Ammon's horn (tissue), 1 donor: ENCODE measurements at regions not wholly inside any gene's neighbourhood (a gene's known extent, or its start where the extent isn't known, plus 50 kb on each side); places are given as distances from the start of the nearest gene placed in this dataset.

ENCODE experiments used
- DNase-seq: peaks from one replicate; pipeline ENCODE4 v3.0.0-alpha.2; 2016; ENCODE audit warnings: low spot score

DNA sequence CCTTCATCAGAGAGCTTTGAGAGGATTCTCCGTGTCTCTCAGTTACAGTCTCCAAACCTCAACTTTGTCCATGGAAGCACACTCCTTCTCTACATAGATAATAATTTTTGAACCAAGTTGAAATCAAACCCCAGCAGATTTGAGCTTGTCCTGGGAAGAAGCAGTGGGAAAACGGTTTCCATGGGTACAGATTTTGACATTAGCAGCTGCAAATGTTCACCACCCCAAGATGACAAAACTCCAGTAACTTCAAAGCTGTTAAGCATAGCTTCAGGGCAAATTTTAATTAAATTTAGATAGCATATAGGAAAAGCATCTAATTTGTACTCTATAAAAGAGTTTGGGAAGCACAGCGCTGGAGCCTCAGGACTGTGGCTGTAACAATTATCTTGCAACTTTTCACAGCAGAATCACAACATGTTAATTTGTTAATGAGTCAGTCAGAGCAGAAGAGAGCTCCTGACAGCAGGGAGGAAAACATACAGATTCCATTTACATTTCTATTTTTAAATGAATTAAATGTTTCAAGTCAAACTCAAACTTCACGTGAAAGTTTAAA lies 240.7 kb downstream of the BMP7 start:
- DNase-seq = no peak

DNA sequence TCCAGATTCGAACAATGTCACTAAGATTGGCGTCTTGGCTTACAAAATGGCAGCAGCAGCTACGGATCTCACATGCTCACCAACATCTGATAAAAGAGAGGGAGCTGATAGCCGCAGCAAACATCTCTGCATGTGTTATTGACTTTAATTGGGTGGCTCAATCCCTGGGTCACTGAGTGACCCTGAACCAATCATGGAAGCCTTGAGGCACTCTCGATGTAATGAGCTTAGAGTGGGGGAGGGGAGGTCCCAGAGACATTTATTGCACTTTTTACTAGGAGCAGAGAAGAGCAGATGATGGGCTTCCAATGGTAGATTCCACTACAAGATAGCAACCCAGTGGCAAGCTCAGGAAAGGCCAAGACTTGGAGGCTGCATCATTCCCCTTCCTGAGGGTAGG lies 238.7 kb downstream of the BMP7 start:
- no peak for DNase-seq

DNA sequence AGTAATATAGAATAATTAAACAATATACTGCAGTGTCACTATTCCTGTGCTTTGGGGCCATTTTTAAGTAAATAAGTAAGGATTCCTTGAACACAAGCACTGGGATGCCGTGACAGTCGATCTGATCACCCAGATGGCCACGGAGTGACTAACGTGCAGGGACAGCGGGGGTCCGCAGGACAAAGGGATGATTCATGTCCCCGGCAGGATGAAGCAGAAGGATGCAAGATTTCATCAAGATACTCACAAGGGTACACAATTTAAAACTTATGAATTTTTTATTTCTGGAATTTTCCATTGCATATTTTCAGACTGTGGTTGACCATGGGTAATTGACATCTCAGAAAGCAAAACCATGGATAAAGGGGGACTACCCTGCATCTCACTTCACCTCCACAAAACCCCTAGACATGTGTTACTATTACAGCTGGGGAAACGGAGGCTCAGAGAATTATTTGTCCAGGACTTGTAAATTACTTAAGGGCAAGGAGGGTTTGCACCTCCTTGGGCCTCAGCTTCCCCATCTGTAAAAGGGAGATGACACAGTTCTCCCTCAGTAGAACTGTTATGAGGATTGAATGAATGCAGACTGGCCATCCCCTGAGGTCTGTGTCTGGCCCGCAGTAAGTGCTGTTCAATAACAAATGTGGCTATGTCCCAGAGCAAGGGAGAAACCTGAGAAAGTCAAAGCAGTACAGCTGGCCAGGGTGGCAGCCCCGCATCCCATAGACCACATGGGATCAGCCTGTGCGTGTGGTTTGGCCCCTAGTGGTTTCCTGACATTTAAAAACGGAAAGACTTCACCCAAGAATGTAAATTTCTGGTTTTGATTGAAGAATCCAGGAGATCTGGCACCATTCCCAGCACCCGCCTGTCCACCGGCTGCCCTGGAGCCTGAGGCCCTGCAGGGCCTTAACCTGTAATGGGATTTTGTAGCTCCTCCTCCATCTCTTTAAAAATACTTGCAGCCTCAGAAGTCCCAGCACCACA lies 235.5 kb downstream of the BMP7 start:
- DNase-seq = no peak

DNA sequence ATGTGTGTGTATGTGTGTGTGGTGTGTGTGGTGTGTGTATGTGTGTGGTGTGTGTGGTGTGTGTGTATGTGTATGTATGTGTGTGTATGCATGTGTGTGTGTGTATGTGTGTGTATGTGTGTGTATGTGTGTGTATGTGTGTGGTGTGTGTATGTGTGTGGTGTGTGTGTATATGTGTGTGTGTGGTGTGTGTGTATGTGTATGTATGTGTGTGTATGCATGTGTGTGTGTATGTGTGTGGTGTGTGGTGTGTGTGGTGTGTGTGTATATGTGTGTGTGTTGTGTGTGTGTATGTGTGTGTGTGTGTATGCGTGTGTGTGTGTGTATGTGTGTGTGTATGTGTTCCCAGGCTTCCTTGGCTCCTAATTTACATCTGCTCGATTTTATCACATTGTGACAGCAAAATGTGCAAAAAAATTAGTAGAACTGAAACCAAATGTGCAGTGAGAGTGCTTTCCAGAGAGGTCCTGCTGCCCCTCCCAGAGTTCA lies 234.5 kb downstream of the BMP7 start:
- no peak for DNase-seq

DNA sequence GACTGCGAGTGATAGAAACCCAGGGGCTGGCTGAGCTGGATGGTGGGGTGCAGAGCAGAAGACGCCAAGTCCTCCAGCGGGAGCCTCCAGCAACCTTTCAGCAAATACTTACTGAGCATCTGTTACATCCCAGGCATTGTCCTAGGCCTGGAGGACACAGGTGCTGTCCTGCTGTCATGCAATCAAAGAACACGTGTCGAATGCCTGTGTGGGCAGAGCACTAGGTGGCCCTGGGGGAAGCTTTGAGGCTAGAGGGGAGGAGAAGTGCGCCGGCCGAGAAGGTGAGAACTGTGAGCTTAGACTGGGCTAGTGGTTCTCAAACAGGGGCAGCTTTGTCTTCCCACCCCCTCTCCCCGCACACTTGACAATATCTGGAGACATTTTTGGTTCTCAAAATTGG lies 233.6 kb downstream of the BMP7 start:
- DNase-seq = no peak

DNA sequence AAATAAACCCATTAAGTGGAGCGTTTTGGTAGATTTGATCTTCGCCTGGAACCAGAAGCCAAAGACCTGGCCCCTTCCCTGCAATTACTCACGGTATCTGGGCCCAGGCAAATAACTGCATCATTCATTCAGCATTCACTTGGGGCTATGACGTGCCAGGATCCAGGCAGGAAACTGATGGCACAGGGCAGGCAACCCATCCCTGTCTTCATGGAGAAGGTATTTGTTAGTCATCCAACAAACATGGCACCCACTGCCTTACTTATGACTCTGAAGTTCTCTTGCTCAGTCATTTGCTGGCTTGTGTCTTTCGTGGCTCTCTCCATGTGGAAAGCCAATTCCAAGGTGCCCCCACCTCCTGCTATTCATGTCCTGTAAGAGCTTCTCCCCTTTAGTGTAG lies 232.4 kb downstream of the BMP7 start:
- DNase-seq = no peak

DNA sequence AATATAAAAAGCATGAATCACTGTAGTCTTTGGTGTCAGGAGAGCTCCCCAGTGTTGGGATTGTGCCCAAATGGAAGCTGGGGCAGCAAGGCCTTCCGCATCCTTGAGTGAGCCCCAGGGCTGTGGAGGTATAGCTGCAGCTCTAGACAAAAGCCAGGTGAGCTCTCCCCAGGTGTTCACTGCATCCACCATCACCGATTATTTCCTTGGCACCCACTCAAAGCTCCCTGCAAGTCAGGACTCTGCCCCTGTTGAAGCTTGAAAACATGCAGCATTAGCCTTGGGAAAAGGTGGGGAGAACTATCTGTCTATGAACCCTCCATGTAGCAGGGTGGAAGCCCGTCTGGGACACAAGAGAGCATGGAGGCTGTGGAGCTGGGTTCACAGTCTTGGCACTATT lies 228.8 kb downstream of the BMP7 start:
- DNase-seq = no peak

DNA sequence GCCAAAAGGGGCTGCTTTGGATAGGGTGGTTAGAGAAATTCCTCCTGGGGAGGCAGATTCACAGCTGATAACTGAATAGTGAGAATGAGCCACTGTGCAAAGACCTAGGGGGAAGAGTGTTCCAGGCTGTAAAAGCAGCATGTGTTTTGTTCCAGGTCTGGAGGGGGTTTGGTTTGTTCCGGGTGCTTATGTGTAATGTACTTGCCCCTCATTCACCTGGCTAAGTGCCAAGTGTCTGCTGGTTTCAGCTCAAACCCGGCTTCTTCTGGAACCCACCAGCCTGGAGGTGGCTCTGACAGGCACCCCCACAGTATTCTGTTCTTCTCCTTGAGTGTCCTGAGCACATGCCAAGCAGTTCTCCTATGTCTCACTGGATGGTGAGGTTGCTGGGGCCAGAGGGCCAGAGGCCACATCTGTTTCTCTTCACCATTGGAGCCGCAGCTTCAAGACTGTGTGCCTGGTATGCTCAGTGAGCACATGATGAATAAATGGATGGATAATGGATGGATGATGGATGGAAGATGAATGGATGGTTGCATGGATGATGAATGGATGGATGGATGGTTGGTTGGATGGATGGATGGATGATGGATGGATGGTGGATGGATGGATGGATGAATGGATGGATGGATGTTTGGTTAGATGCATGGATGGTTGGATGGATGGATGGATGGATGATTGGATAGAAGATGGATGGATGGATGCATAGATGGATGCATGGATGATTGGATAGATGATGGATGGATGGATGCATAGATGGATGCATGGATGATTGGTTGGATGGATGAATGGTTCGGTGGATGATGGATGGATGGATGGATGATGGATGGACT lies 227.6 kb downstream of the BMP7 start:
- no peak for DNase-seq

DNA sequence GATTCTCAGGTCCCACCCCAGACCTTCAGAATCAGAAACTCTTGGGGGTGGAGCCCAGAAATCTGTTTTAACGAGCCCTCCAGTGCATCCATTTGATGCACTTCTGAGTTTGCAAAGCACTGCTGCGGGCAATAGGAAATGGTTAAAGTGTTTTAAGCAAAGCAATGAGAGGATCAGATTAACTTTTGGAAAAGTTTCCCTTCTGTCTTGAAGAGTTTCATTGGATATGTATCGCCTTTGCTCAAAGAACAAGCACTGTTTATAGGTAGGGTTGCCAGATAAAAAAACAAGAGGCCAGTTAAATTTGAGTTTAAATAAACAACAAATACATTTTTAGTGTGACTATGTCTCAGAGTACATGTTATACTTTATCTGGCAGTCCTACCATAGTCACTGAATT lies 226.0 kb downstream of the BMP7 start:
- DNase-seq = no peak

DNA sequence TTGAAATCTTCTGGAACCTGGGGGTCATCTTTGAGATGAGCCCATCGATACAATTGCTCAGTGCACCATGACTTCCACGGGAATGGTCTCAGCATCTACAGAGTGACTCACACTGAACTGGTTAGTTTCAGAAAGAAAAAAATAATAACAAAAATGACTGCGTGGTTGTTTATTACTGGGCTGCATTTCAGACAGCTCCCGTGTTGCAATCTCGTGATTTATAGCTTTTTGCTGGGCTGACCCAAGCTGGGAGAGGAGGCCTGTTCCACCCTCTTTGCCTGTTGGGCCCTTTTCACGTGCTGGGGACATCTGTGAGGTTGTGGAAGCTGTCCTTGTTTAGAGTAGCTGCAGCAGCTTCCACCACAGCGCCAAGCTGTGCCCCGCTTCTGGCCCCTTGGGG lies 225.5 kb downstream of the BMP7 start:
- no peak for DNase-seq

DNA sequence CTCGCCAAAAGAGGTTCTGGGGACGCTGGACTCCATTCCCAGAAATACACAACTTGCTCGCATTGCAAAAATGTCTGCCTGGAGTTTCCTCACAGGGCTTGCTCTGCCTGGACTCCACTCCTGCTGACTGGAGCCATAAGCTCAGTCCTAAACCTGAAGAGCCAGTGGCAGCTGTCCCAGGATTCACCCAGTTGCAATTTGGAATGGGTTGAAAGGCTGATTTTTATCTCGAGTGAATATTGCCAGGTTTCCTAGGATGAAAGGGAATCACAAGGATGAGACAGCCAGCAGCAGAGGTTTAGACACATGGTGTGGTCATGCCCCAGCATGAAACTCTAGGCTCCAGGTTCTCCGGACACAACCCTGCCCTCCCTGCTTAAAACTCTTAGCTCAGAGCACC lies 223.3 kb downstream of the BMP7 start:
- DNase-seq = no peak

DNA sequence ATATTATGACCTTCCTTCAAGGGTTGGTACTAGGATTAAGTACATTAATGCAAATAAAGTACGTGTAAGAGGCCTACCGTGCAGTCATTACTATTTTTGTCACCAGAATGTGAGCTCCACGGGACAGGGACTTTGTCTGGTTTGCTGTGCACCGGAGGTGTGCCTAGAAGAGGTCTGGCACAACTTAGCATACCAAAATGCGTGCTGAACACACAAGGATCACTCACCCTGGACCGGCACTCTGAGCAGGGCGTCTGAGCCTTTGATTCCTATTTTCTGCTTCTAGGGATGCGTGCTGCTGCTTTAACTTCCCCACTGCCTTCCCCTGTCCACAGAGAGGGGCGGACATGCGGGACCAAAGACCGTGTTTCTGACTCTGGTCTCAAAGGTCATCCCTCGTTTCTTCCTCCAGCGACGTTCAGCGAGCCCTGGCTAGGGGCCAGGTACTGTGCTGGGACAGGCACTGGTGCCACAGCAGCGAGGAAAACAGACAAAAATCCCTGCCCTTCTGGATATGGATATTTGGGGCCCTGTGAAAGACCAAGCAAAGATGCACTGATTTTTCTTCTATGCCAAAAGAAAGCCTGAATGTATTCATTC lies 222.7 kb downstream of the BMP7 start:
- no peak for DNase-seq

DNA sequence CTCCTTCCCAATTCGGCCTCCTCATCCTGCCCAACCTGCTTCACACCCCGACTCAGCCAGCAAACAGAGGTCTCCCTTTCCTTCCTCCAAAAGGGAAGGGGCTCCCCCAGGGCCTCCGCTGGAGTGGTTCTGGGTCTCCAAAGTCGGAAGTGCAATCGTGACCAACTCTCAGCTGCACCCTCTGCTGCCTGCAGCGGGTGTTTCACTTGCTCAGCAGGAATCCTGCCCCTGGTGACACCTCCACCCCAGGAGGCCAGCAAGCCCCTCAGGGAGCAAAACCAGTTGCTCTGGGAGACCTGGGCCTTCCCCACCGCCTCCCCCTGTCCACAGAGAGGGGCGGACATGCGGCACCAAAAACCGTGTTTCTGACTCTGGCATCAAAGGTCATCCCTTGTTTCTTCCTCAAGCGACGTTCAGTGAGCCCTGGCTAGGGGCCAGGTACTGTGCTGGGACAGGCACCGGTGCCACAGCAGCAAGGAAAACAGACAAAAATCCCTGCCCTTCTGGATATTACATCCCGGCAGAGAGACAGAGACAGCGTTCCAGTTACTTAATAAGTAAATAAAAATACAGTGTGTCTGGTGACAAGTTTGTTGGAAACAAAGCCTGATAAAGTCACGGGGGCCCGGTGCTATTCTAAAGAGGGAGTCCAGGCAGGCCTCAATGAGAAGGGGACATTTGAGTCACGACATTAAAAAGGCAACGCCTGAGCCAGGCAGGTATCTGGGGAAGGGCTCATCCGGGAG lies 219.0 kb downstream of the BMP7 start:
- DNase-seq = no peak

DNA sequence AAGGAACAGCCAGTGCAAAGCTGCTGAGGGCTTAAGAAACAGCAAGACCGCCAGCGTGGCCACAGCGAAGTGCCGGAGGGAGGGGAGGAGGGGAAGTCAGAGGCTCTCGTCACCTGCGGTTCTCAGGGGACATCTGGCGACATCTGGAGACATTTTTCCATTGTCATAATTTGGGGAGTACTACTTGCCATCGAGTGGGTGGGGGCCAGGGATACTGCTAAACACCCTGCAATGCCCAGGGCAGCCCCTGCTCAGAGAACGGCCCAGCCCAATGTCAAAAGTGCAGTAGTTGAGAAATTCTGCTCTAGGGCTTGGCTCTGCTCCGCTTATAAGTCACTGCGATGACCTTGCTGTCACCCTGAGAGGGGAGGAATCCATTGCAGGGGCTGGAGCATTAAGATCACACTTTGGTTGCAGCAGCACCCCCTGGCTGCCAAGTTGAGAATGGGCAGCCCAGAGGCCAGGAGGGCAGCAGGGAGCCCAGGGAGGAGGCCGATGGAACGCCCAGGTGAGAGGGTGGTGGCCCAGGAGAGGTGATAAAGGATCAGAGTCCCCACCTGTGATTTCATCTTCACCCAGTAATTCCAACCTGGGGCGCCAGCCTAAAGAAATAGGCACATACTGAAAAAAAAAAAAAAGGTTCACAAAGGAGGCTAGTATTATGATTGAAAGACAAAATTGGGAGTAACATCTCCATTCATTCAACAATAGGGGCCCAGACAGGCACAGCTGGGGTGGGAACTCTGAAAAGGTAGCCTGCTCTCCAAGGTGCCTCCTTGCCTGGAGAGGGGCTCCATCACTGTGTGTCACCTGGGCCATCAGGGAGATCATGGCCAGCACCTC lies 218.2 kb downstream of the BMP7 start:
- no peak for DNase-seq

DNA sequence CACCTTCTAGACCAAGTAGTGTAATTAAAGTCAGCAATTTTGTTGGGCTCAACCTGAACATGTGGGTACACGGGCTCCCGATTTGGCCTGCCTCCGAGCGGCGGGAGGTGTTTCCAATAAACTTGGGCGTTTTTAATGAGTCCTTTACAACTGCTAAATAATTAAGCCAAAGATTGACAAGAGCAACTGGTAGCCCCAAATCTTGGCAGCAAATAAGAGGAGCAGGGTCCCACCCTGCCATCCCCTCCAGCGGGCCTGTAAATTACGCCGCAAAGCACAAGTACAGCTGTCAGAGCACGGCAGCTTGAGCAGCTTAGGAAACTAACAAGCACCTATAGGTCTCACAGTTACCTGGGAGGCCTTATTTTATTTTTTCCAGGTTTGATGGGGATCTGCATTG lies 217.1 kb downstream of the BMP7 start:
- no peak for DNase-seq

DNA sequence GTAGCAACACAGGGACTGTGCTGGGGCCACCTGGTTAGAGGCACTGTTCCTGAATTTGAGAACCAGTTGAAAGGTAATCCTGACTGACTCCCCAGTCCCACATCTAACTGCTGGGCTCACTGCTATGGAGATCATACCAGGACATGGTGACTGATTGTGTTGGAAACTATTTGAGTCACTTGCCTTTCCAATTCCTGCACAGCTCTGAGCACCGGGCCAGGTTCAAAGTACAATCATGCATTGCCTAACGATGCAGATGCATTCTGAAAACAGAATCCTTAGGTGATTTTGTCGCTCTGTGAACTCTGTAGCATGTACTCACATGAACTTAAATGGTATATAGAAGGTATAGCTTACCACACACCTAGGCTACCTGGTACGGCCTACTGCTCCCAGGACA lies 215.3 kb downstream of the BMP7 start:
- DNase-seq = no peak

DNA sequence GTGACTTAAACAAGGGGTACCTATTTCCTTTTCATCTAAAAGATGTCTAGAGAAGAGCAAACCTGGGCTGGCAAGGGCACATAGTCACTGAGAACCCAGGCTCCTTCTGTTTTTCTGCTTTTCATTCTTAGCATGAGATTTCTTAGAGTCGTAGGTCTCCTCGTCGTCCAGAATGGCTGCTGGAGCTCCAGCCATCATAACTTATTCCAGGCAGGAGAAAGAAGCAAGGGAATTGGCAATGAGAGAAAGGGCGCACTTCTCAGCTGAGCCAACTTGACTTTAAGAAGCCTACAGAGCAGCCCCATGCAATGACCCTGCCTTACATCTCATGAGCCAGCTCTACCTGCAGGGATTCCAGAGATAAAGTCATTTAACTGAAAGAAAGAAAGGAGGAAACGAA lies 213.4 kb downstream of the BMP7 start:
- DNase-seq = no peak

DNA sequence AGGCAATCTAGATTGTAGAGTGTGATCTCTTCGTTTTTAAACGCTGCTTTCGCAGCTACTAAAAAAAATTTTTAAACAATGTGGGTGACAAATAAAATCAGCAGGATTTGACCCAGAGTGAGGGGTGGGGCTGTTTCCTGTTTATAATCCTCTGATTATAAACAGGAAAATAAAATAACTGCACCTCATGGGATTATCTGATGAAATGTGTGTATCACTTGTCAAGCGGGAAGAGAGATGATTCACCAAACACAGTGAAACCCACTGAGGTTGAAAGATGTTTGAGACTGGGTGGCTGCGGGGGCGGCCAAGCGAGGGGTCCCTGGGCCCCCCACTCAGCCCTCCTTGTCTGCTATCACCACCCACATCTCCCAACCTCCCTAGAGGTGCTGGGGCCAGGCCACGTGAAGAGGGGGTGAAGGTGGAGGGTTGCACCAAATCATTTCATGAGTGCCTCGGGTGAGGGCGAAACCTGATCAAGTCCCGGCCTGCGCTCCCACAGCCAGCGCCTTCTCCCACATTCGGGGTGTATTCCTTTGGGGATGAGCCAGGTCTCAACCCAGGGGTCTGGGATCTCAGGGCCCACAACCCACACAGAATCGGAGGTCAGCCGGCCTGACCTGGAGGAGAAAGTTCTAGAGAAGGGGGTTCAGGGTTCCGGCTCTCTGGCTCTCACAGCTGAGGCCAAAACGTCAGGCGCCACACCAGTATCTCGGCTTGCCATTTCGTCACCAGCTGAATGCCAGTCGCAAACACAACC lies 212.5 kb downstream of the BMP7 start:
- no peak for DNase-seq

DNA sequence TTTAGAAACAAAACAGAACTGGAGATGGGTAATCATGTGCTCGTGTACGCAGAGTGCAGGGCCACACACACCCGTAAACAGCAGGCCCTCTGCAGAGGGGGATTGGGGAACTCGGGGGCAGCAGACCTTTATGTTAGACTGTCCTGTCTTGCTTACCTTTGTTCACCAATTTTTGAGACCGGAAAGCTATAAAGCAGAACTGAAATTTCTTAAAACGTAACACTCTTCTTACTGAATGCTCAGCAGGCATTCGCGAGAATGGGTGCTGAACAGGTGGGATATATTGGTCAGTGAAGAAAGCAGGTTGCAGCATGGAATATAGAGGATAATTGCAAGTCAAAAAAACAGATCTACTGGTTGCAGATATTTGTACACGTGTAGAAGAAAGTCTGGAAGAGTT lies 211.1 kb downstream of the BMP7 start:
- no peak for DNase-seq

DNA sequence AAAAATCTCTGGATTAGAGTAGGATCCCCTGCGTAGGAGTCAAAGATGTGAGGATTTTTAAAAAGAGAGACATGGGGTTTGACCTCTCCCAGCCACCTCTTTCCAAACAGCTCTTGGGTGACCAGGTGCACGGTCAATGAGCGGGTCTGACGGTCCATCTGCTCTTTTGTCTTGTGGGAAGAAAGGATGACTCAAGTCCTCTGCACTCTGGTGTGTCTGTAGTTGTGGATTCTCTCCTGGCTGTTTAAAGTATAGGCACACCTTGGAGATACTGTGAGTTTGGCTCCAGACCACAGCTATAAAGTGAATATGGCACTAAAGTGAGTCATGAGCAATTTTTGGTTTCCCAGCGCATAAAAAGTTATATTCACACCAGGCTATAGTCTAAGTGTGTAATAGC lies 209.8 kb downstream of the BMP7 start:
- DNase-seq = no peak
